ENCODE measurements at regions not wholly inside any gene's neighbourhood (a gene's known extent, or its start where the extent isn't known, plus 50 kb on each side); places are given as distances from the start of the nearest gene placed in this dataset.

GRCh38 chr2:12834239-12834638 is 117.5 kb downstream of the TRIB2 start:
- TF ChIP-seq CTCF (IDR thresholded peaks at IDR 0.05) (no peak), POLR2AphosphoS5 (IDR thresholded peaks at IDR 0.05) (no peak), POLR2A (IDR thresholded peaks at IDR 0.05) (no peak)
